Cardiac fibroblast (primary cell): ENCODE measurements at regions not wholly inside any gene's neighbourhood (a gene's known extent, or its start where the extent isn't known, plus 50 kb on each side); places are given as distances from the start of the nearest gene placed in this dataset.

Experiments used
- DNase-seq, 2 donors: peaks; one replicate each; pipeline versions ENCODE4 v3.0.0 to v3.0.0-alpha.2; 2010; ENCODE audit warnings: low read depth in 2 of 2
- H3K4me3 ChIP-seq, 2 donors: replicated peaks in 1 of 2; 1 replicate in 1 of 2; 2 replicates in 1 of 2; pipeline ENCODE4 v1.5.1; 2011; ENCODE audit warnings: low read depth in 2 of 2, low read length in 2 of 2, mild to moderate bottlenecking in 2 of 2, moderate library complexity in 1 of 2
- CTCF ChIP-seq: IDR thresholded peaks from one replicate; pipeline ENCODE4 v1.5.1; 2011; ENCODE audit warnings: low read depth, mild to moderate bottlenecking, low read length, inconsistent platforms

GRCh38 chr1:87899017-87899416 lies 570.3 kb downstream of the LMO4 start:
- DNase-seq = no peak
- no peak overlapping the region for H3K4me3 ChIP-seq
- TF ChIP-seq CTCF = no peak

GRCh38 chr1:87899746-87900145 lies 571.1 kb downstream of the LMO4 start:
- TF ChIP-seq CTCF = no peak
- no peak for DNase-seq
- H3K4me3 ChIP-seq = no peak overlapping the region

- TF ChIP-seq CTCF = no peak
- H3K4me3 ChIP-seq = no peak overlapping the region
- peak; percentile 18 to 74 for DNase-seq
Measured at GRCh38 chr1:87902830-87903229, 574.1 kb downstream of the LMO4 start.

- DNase-seq = no peak
- no peak overlapping the region for H3K4me3 ChIP-seq
- no peak for TF ChIP-seq CTCF
Measured at GRCh38 chr1:87903242-87903641, 574.6 kb downstream of the LMO4 start.

GRCh38 chr1:87904651-87905050 lies 576.0 kb downstream of the LMO4 start:
- no peak for TF ChIP-seq CTCF
- no peak overlapping the region for H3K4me3 ChIP-seq
- no peak for DNase-seq

GRCh38 chr1:87905651-87906050 lies 577.0 kb downstream of the LMO4 start:
- no peak overlapping the region for H3K4me3 ChIP-seq
- TF ChIP-seq CTCF = no peak
- DNase-seq = no peak

- DNase-seq = no peak
- no peak for TF ChIP-seq CTCF
- no peak overlapping the region for H3K4me3 ChIP-seq
Measured at GRCh38 chr1:87906078-87906477, 577.4 kb downstream of the LMO4 start.
